ENCODE measurements at regions not wholly inside any gene's neighbourhood (a gene's known extent, or its start where the extent isn't known, plus 50 kb on each side); places are given as distances from the start of the nearest gene placed in this dataset.

- H3K27ac ChIP-seq (ENCODE audit: low read depth in 1 of 2, low read length in 2 of 2): peak overlapping the region; percentile 26 to 60
- 27% methylated on average over 2 of the region's 2 CpGs for WGBS
- H3K27me3 ChIP-seq (ENCODE audit: control insufficient read depth in 4 of 4, insufficient read depth in 4 of 4, low read length in 3 of 4): no peaks in the 10 kb centered on the region
- H3K9ac ChIP-seq (ENCODE audit: low read depth in 1 of 2, low read length in 2 of 2): peak overlapping the region in 1 of 2 donors; percentile 19
- no peaks in the 10 kb centered on the region for H3K36me3 ChIP-seq (ENCODE audit: control insufficient read depth in 4 of 4, insufficient read depth in 3 of 4, low read depth in 1 of 4, low read length in 3 of 4)
- H3K4me3 ChIP-seq (ENCODE audit: low read depth in 1 of 3, low read length in 3 of 3): no peak overlapping the region
- no peaks in the 10 kb centered on the region for H3K9me3 ChIP-seq (ENCODE audit: control insufficient read depth in 4 of 4, low read length in 3 of 4)
- H3K4me1 ChIP-seq (ENCODE audit: control insufficient read depth in 4 of 4, insufficient read depth in 4 of 4, low read length in 3 of 4): peaks cover 0 to 22% (median 17%) of the 10 kb centered on the region in 4 donors
- TF ChIP-seq TAF1 (conservative IDR thresholded peaks at IDR 0.05) (no peak), RAD21 (IDR thresholded peaks at IDR 0.05) (peak in 1 of 2 donors; percentile 12), YY1 (IDR thresholded peaks at IDR 0.05) (no peak), CTCF (IDR thresholded peaks at IDR 0.05; ENCODE audit: low read depth, low read length, missing input control) (no peak), REST (IDR thresholded peaks at IDR 0.05) (no peak), RXRA (IDR thresholded peaks at IDR 0.05) (no peak), HNF4A (conservative IDR thresholded peaks at IDR 0.05) (peak; percentile 15 to 16), NR2F2 (IDR thresholded peaks at IDR 0.05) (peak; percentile 92), ZBTB33 (IDR thresholded peaks at IDR 0.05) (no peak), HNF4G (IDR thresholded peaks at IDR 0.05) (peak; percentile 3), SP1 (IDR thresholded peaks at IDR 0.05) (no peak), EGR1 (IDR thresholded peaks at IDR 0.05; ENCODE audit: low read depth in 2 of 2) (no peak), FOXA1 (IDR thresholded peaks at IDR 0.05) (no peak), JUND (IDR thresholded peaks at IDR 0.05) (peak in 1 of 2 donors; percentile 7), GABPA (IDR thresholded peaks at IDR 0.05 in 1 of 2, conservative IDR thresholded peaks at IDR 0.05 in 1 of 2) (no peak), FOXA2 (IDR thresholded peaks at IDR 0.05) (no peak)
- TF ChIP-seq, protein P1, sequence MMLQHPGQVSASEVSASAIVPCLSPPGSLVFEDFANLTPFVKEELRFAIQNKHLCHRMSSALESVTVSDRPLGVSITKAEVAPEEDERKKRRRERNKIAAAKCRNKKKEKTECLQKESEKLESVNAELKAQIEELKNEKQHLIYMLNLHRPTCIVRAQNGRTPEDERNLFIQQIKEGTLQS (IDR thresholded peaks at IDR 0.05): no peak
- TF ChIP-seq, protein P2, sequence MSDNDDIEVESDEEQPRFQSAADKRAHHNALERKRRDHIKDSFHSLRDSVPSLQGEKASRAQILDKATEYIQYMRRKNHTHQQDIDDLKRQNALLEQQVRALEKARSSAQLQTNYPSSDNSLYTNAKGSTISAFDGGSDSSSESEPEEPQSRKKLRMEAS (IDR thresholded peaks at IDR 0.05): no peak
- no peak for DNase-seq (ENCODE audit: low spot score)
Observed at GRCh38 chr9:73038613-73039012, 85.8 kb upstream of the ALDH1A1 start.

All from liver (tissue), 8 donors.